ENCODE measurements at regions not wholly inside any gene's neighbourhood (a gene's known extent, or its start where the extent isn't known, plus 50 kb on each side); places are given as distances from the start of the nearest gene placed in this dataset.

GRCh38 chr11:80365076-80365725 is 924.4 kb upstream of the TENM4 start:
- Histone ChIP-seq H3K27ac (ENCODE audit: low read depth in 1 of 2, low read length in 2 of 2) (no peak overlapping the region), H3K27me3 (ENCODE audit: control insufficient read depth in 4 of 4, insufficient read depth in 4 of 4, low read length in 3 of 4) (no peaks in the 10 kb centered on the region), H3K4me3 (ENCODE audit: low read depth in 1 of 3, low read length in 3 of 3) (no peak overlapping the region), H3K9me3 (ENCODE audit: control insufficient read depth in 4 of 4, low read length in 3 of 4) (no peaks in the 10 kb centered on the region), H3K9ac (ENCODE audit: low read depth in 1 of 2, low read length in 2 of 2) (no peak overlapping the region), H3K4me1 (ENCODE audit: control insufficient read depth in 4 of 4, insufficient read depth in 4 of 4, low read length in 3 of 4) (no peaks in the 10 kb centered on the region), H3K36me3 (ENCODE audit: control insufficient read depth in 4 of 4, insufficient read depth in 3 of 4, low read depth in 1 of 4, low read length in 3 of 4) (no peaks in the 10 kb centered on the region)
- TF ChIP-seq FOXA2 (IDR thresholded peaks at IDR 0.05): no peak
- no peak for TF ChIP-seq GABPA (IDR thresholded peaks at IDR 0.05 in 1 of 2, conservative IDR thresholded peaks at IDR 0.05 in 1 of 2)
- no peak for TF ChIP-seq EGR1 (IDR thresholded peaks at IDR 0.05; ENCODE audit: low read depth in 2 of 2)
- TF ChIP-seq NR2F2 (IDR thresholded peaks at IDR 0.05): no peak
- no peak for TF ChIP-seq RXRA (IDR thresholded peaks at IDR 0.05)
- no peak for TF ChIP-seq ZBTB33 (IDR thresholded peaks at IDR 0.05)
- no peak for DNase-seq (ENCODE audit: low spot score)
- 75% methylated on average over 2 of the region's 2 CpGs for WGBS

GRCh38 chr11:80362563-80363340 is 921.9 kb upstream of the TENM4 start:
- H3K9me3 ChIP-seq (ENCODE audit: control insufficient read depth in 4 of 4, low read length in 3 of 4): no peaks in the 10 kb centered on the region
- no peak for DNase-seq (ENCODE audit: low spot score)
- WGBS: 80% methylated on average over 9 of the region's 9 CpGs
- H3K27ac ChIP-seq (ENCODE audit: low read depth in 1 of 2, low read length in 2 of 2): no peak overlapping the region
- no peak overlapping the region for H3K4me3 ChIP-seq (ENCODE audit: low read depth in 1 of 3, low read length in 3 of 3)
- H3K9ac ChIP-seq (ENCODE audit: low read depth in 1 of 2, low read length in 2 of 2): no peak overlapping the region
- no peaks in the 10 kb centered on the region for H3K27me3 ChIP-seq (ENCODE audit: control insufficient read depth in 4 of 4, insufficient read depth in 4 of 4, low read length in 3 of 4)
- no peaks in the 10 kb centered on the region for H3K36me3 ChIP-seq (ENCODE audit: control insufficient read depth in 4 of 4, insufficient read depth in 3 of 4, low read depth in 1 of 4, low read length in 3 of 4)
- TF ChIP-seq HNF4A (conservative IDR thresholded peaks at IDR 0.05) (no peak), FOXA1 (IDR thresholded peaks at IDR 0.05) (no peak), JUND (IDR thresholded peaks at IDR 0.05) (no peak), CTCF (IDR thresholded peaks at IDR 0.05; ENCODE audit: low read depth, low read length, missing input control) (no peak), GABPA (IDR thresholded peaks at IDR 0.05 in 1 of 2, conservative IDR thresholded peaks at IDR 0.05 in 1 of 2) (no peak)
- no peaks in the 10 kb centered on the region for H3K4me1 ChIP-seq (ENCODE audit: control insufficient read depth in 4 of 4, insufficient read depth in 4 of 4, low read length in 3 of 4)

- Histone ChIP-seq H3K9ac (ENCODE audit: low read depth in 1 of 2, low read length in 2 of 2) (no peak overlapping the region), H3K4me1 (ENCODE audit: control insufficient read depth in 4 of 4, insufficient read depth in 4 of 4, low read length in 3 of 4) (no peaks in the 10 kb centered on the region), H3K36me3 (ENCODE audit: control insufficient read depth in 4 of 4, insufficient read depth in 3 of 4, low read depth in 1 of 4, low read length in 3 of 4) (no peaks in the 10 kb centered on the region), H3K27me3 (ENCODE audit: control insufficient read depth in 4 of 4, insufficient read depth in 4 of 4, low read length in 3 of 4) (no peaks in the 10 kb centered on the region), H3K4me3 (ENCODE audit: low read depth in 1 of 3, low read length in 3 of 3) (no peak overlapping the region), H3K9me3 (ENCODE audit: control insufficient read depth in 4 of 4, low read length in 3 of 4) (no peaks in the 10 kb centered on the region), H3K27ac (ENCODE audit: low read depth in 1 of 2, low read length in 2 of 2) (no peak overlapping the region)
- WGBS: 78% methylated on average over 1 of the region's 1 CpG
- no peak for DNase-seq (ENCODE audit: low spot score)
- TF ChIP-seq NR2F2 (IDR thresholded peaks at IDR 0.05) (no peak), ATF3 (IDR thresholded peaks at IDR 0.05) (no peak), FOXA1 (IDR thresholded peaks at IDR 0.05) (no peak), YY1 (IDR thresholded peaks at IDR 0.05) (no peak), RAD21 (IDR thresholded peaks at IDR 0.05) (no peak), HNF4A (conservative IDR thresholded peaks at IDR 0.05) (no peak), JUND (IDR thresholded peaks at IDR 0.05) (no peak), SP1 (IDR thresholded peaks at IDR 0.05) (no peak), EGR1 (IDR thresholded peaks at IDR 0.05; ENCODE audit: low read depth in 2 of 2) (no peak), HNF4G (IDR thresholded peaks at IDR 0.05) (no peak), ZBTB33 (IDR thresholded peaks at IDR 0.05) (no peak), RXRA (IDR thresholded peaks at IDR 0.05) (no peak), REST (IDR thresholded peaks at IDR 0.05) (no peak), TAF1 (conservative IDR thresholded peaks at IDR 0.05) (no peak)
Observed at GRCh38 chr11:80355251-80355650, 914.4 kb upstream of the TENM4 start.

Measured in liver (tissue), 8 donors.